NCI-H345 treated with DMSO at 0.1 percent for 48 hours (cell line): ENCODE measurements at regions not wholly inside any gene's neighbourhood (a gene's known extent, or its start where the extent isn't known, plus 50 kb on each side); places are given as distances from the start of the nearest gene placed in this dataset.
"Not testable (repeated sequence)": the region's sequence is repeated elsewhere in the genome, so short reads cannot be mapped to it uniquely, and the experiment has no call there.

Source experiments
- DNase-seq: peaks from one replicate; lab custom pipeline; 2025; ENCODE audit not compliant: unreplicated experiment; lab: John Stamatoyannopoulos, UW

DNA sequence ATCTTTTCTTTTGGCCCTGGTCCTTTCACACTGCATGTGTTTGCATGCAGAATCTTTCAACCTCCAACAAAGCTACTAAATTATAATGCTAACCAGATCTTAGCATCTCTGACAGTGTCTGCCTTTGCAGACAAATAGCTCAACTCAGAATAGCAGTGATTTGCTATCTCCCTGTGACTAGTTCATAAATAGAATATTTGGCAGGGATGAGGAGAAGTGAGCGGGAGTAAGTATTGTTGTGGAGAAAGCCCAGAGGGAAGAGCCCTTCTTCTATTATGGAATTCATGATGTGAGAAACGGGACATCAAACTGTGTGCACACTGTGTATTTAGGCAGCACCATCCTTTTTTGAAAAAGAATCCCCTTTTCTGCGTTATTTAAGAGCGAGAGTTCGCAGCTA is 288.0 kb upstream of the CHORDC1 start:
- no peak for DNase-seq

DNA sequence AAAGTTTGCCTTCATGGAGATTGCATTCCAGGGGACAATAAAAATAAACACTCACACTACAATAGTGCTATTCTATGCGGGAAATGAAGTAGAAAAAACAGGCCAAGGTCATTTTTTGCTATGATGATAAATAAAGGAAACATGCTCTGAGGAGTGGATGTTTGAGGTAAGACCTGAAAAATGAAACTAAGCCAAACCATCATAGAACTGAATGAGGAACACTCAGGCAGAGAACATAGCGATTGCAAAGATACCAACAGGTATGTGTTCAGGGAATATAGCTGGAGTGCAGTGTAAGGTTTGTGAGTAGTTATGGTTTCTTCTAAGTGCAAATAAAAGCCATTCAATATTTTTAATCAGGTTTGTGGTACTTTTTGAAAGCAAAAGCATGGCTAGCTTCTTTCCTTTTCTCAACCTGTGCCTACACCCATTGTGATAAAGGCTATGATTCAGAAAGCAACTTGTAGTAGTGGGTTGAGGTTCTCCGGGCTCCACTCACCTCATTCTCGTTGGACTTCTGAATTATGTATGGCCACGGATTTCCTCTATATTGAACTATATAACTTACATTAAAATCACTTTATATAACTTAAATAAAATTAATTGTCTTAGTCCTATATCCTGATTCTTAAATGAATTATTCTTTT is 278.2 kb upstream of the CHORDC1 start:
- no peak for DNase-seq

- no peak for DNase-seq
Measured at GRCh38 chr11:90496722-90497121, 273.9 kb upstream of the CHORDC1 start.

DNA sequence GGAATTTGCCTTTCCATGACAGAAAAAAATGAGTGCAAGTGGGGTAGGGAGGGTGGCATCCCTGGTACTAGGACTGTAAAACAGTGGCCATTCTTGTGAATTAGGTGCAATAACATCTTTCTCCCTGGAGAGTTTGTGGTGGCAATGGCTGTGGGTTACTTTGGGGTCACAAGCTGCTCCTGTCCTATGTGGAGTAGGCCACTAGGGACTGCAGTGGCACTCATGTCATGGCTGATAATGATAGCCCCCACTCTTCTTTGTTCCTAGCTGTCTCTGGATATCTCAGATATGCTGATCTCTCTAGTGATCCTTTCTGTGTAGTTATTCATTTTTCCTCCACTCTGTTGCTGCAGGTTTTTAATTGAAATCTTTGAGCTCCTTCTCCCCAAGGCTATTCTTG is 270.5 kb upstream of the CHORDC1 start:
- no peak for DNase-seq

GRCh38 chr11:90491466-90491865 is 268.6 kb upstream of the CHORDC1 start:
- DNase-seq = no peak

GRCh38 chr11:90476442-90477007 is 253.7 kb upstream of the CHORDC1 start:
- peak; percentile 27 for DNase-seq

DNA sequence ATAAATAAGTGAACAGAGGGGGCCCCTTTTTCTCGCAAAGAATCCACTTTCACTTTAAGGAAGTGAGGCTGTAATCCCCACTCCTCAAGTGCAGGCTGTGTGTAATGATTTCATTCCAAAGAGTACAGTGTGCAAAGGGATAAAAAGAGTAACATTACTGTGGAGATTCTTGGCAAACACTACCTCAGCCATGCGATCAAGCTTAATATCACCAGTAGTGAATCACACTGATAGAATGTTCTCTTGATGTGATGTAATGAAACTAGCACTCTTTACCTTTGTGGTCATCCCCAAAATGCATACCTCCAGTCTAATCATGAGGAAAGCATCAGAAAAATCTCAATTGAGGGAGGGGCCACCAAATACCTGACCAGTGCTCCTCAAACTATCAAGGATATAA is 246.1 kb upstream of the CHORDC1 start:
- no peak for DNase-seq

- DNase-seq = no peak
Measured at GRCh38 chr11:90465553-90465952, 242.7 kb upstream of the CHORDC1 start.

DNA sequence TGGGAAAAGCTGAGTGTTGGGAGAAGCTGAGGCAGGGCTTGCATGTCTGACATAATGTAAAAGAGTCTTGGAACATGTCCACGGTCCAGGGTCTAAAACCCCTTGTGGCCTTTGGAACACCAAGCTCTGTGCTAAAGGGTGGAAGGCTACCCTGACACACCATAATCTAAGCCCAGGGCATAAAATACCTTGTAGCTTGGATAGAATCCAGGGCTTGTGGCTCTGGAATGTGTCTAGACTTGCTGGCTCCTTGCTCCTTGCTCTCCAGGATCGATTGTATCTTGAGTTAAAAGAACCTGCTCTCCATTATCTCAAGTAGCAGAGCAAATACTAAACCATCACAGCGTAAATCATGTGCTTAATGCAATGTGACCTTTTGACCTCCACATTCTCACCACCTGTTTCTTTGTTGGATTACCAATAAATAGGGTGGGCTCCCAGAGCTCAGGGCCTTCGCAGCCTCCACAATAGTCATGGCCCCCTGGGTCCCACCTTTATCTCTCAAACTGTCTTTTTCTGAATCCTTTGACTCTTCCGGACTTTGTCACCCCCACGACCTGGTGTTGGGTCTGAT is 232.6 kb upstream of the CHORDC1 start:
- not testable (repeated sequence) for DNase-seq

GRCh38 chr11:90453525-90453924 is 230.7 kb upstream of the CHORDC1 start:
- DNase-seq = no peak

DNA sequence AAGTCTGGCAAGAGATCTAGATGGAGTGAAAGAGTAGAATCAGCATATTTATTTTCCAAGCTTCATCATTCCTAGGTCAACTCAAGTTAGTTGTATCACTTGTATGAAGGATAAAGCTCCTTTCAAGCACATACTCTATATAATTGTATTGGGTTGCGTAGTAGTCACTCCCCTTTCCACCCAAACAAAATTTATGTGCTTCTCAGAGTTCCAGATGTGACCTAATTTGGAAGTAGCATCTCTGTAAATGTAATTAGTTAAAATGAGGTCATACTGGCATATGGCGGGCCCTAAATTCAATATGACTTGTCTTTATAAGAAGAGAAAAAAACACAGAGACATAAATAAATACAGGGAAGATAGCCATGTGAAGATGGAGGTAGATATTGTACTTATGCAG is 226.8 kb upstream of the CHORDC1 start:
- DNase-seq = no peak

- no peak for DNase-seq
Measured at GRCh38 chr11:90448256-90448655, 225.4 kb upstream of the CHORDC1 start.

DNA sequence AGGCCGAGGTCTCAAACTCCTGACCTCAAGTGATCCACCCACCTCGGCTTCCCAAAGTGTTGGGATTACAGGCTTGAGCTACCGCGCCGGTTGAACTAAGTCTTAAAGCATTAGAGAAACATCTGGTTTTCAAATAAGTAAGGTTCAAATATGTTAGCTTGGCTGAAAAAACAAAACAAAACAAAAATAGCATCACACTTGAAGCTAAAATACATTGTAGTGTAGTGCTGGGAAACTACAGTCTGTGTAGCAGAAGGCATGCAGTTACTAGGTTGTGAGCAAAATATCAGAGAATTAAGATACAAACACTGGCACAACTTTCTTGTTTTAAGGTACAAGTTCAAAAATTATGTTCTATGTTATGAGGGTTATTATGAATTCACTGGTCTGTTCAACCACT is 224.8 kb upstream of the CHORDC1 start:
- DNase-seq = no peak

DNA sequence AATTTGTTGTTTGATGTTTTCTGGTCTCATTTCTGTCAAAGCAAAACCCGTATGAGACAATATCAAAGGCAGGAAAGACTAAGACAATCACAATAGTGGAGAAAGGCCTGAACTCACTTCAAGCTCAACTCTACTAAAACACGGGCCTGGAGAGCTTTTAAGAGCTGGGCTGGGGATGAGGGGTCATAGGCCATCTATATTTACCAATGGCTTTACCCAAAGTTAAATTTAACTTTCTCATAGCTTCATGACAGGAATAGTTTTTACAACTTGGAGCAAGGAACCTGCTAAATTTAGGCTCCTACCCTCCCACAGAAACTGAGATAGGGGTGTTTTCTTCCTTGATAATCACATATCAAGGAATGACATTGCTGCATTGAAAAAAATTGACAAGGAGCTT is 223.4 kb upstream of the CHORDC1 start:
- DNase-seq = no peak

- no peak for DNase-seq
Measured at GRCh38 chr11:90438069-90438468, 215.2 kb upstream of the CHORDC1 start.

- DNase-seq = no peak
Measured at GRCh38 chr11:90434858-90435257, 212.0 kb upstream of the CHORDC1 start.

- no peak for DNase-seq
Measured at GRCh38 chr11:90428836-90429235, 206.0 kb upstream of the CHORDC1 start.

GRCh38 chr11:90426442-90426841 is 203.6 kb upstream of the CHORDC1 start:
- no peak for DNase-seq

- no peak for DNase-seq
Measured at GRCh38 chr11:90423378-90423777, 200.5 kb upstream of the CHORDC1 start.

- DNase-seq = not testable (repeated sequence)
Measured at GRCh38 chr11:90422787-90423186, 199.9 kb upstream of the CHORDC1 start.

- no peak for DNase-seq
Measured at GRCh38 chr11:90414221-90414620, 191.4 kb upstream of the CHORDC1 start.

DNA sequence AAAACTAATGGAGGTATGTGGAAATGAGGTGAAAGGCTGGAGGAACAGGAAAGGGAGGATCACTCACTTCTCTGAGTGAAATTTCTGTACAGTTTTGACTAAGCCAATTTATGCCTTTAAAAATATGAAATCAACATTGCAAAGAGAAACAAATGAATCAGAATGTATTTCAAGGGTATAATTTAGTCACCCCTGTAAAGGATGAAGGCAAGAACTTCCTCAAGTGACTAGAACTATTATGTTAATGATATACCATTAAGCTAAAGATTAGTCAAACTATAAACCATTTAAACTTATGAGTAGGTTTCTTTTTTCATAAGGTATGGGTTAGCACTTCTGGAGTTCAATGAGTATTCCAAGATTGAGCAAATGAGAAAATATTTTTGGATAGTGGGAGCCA is 184.5 kb upstream of the CHORDC1 start:
- DNase-seq = no peak

DNA sequence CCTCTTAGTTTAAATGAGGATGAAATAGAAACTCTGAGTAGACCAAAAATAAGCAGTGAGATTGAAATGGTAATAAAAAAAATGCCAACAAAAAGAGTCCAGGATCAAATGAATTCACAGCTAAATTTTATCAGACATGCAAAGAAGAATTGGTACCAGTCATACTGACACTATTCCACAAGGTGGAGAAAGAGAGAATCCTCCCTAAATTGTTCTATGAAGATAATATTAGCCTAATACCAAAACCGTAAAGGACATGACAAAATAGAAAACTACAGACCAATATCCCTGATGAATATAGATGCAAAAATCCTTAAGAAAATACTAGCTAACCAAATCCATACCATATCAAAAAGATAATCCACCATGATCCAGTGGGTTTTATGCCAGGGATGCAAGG is 169.8 kb upstream of the CHORDC1 start:
- no peak for DNase-seq
